ENCODE measurements at regions not wholly inside any gene's neighbourhood (a gene's known extent, or its start where the extent isn't known, plus 50 kb on each side); places are given as distances from the start of the nearest gene placed in this dataset.
"Not testable (repeated sequence)": the region's sequence is repeated elsewhere in the genome, so short reads cannot be mapped to it uniquely, and the experiment has no call there.

DNA sequence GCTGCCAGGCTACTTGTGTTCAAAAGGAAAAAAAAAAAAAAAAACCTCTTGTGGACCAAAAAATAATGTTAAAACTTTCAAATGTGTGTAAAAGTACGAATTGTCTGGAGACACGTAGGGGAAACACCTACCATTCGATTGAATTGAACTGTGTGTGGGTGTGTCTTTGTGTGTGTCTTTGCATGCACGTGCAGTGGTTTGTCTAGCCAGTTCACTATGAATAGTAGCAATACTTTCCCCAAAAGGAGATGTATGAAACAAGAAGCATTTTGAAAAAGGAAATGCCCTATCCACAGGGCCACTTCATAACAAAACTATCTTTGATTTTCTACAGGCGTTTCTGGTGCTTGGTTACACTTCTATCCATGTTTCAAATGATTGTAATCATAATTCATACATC is 186.8 kb downstream of the RPRM start:
- no peak overlapping the region for H3K4me3 Mint-ChIP-seq
- POLR2A ChIA-PET, result no interaction called here
- H3K36me3 Mint-ChIP-seq, result no peaks in the 10 kb centered on the region
- WGBS (ENCODE audit: insufficient coverage), result no CpG with 5 or more reads among the region's 5 CpGs
- Histone ChIP-seq H3K27me3 (replicated peaks in 1 of 2; ENCODE audit: control insufficient read depth in 2 of 2, extremely low read depth in 1 of 2, insufficient read depth in 2 of 2, low read length in 1 of 2) (no peaks in the 10 kb centered on the region), H3K36me3 (ENCODE audit: control insufficient read depth in 2 of 2, extremely low read depth in 1 of 2, insufficient read depth in 1 of 2, low read length in 1 of 2) (no peaks in the 10 kb centered on the region), H3K4me1 (ENCODE audit: control insufficient read depth in 1 of 2, extremely low read depth in 1 of 2, insufficient read depth in 2 of 2, low read length in 2 of 2) (no peaks in the 10 kb centered on the region), H3K27ac (ENCODE audit: low read length) (no peak overlapping the region), H3K9me3 (no peaks in the 10 kb centered on the region), H3K4me3 (ENCODE audit: control insufficient read depth in 1 of 2, extremely low read depth in 1 of 2, low read length in 1 of 2) (no peak overlapping the region)
- ATAC-seq (replicated peaks in 1 of 4), result no peak
- CTCF ChIA-PET, result no interaction called here
- H3K27ac Mint-ChIP-seq, result no peak overlapping the region
- no peaks in the 10 kb centered on the region for H3K9me3 Mint-ChIP-seq
- H3K4me1 Mint-ChIP-seq, result peaks cover 0 to 2% (median 0%) of the 10 kb centered on the region in 3 donors
- H3K27me3 Mint-ChIP-seq, result no peaks in the 10 kb centered on the region
- no peak for DNase-seq

DNA sequence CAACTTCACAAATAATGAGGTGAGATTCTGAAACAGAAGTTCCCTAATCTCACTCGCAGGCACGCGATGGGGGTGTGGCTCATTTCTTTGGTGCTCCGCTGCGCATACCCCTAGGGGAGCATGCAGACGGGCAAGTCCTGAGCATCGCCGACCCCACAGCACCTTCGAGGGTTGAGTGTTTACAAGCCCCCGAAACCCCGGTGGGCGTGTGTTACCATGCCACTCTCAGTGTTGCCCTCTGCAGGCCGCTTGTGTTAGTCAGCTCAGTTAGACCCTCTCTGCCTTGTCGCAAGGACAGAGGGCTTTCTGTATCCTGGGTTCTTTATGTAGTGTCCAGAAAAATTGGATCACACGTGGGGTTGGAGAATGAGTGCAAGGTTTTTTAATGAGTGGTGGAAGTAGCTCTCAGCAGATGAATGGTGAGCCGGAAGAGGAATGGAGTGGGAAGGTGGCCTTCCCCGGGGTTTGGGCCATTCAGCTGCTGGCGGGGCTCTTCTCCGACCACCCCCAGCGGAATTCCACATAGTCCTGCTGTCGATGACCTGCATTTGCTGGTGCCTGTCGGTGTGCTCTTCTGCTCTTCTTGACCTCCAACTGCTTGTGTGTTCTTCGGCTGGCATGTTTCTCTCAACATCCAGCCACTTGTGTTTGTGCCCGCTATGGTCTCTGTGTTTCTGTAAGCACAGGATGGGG is 191.3 kb downstream of the RPRM start:
- no peak overlapping the region for H3K4me3 ChIP-seq (ENCODE audit: control insufficient read depth in 1 of 2, extremely low read depth in 1 of 2, low read length in 1 of 2)
- Mint-ChIP-seq H3K36me3 (no peaks in the 10 kb centered on the region), H3K9me3 (peaks cover 0 to 16% (median under 1%) of the 10 kb centered on the region in 3 donors), H3K4me1 (peaks cover 0 to 2% (median 0%) of the 10 kb centered on the region in 3 donors), H3K4me3 (peak overlapping the region in 1 of 3 donors; percentile 11), H3K27ac (no peak overlapping the region), H3K27me3 (no peaks in the 10 kb centered on the region)
- H3K9me3 ChIP-seq, result no peaks in the 10 kb centered on the region
- H3K27ac ChIP-seq (ENCODE audit: low read length), result no peak overlapping the region
- no peaks in the 10 kb centered on the region for H3K4me1 ChIP-seq (ENCODE audit: control insufficient read depth in 1 of 2, extremely low read depth in 1 of 2, insufficient read depth in 2 of 2, low read length in 2 of 2)
- H3K36me3 ChIP-seq (ENCODE audit: control insufficient read depth in 2 of 2, extremely low read depth in 1 of 2, insufficient read depth in 1 of 2, low read length in 1 of 2), result no peaks in the 10 kb centered on the region
- H3K27me3 ChIP-seq (replicated peaks in 1 of 2; ENCODE audit: control insufficient read depth in 2 of 2, extremely low read depth in 1 of 2, insufficient read depth in 2 of 2, low read length in 1 of 2), result no peaks in the 10 kb centered on the region
- DNase-seq (peak in 7 of 35 experiments; percentile 2 to 7 (median 2)), ATAC-seq (replicated peaks in 1 of 4) (no peak)
- POLR2A ChIA-PET, result no interaction called here
- 38% methylated on average over 24 of the region's 24 CpGs for WGBS (ENCODE audit: insufficient coverage)
- CTCF ChIA-PET, result no interaction called here

- Histone ChIP-seq H3K36me3 (ENCODE audit: control insufficient read depth in 2 of 2, extremely low read depth in 1 of 2, insufficient read depth in 1 of 2, low read length in 1 of 2) (no peaks in the 10 kb centered on the region), H3K9me3 (no peaks in the 10 kb centered on the region), H3K27ac (ENCODE audit: low read length) (no peak overlapping the region), H3K4me1 (ENCODE audit: control insufficient read depth in 1 of 2, extremely low read depth in 1 of 2, insufficient read depth in 2 of 2, low read length in 2 of 2) (no peaks in the 10 kb centered on the region), H3K27me3 (replicated peaks in 1 of 2; ENCODE audit: control insufficient read depth in 2 of 2, extremely low read depth in 1 of 2, insufficient read depth in 2 of 2, low read length in 1 of 2) (no peaks in the 10 kb centered on the region), H3K4me3 (ENCODE audit: control insufficient read depth in 1 of 2, extremely low read depth in 1 of 2, low read length in 1 of 2) (no peak overlapping the region)
- Mint-ChIP-seq H3K27ac (no peak overlapping the region), H3K4me3 (no peak overlapping the region), H3K36me3 (no peaks in the 10 kb centered on the region), H3K9me3 (peaks cover 0 to 24% (median 17%) of the 10 kb centered on the region in 3 donors), H3K4me1 (no peaks in the 10 kb centered on the region), H3K27me3 (no peaks in the 10 kb centered on the region)
- ATAC-seq (replicated peaks in 1 of 4) (no peak), DNase-seq (no peak)
- ChIA-PET CTCF (no interaction called here), POLR2A (no interaction called here)
These were observed 209.6 kb downstream of the RPRM start for GRCh38 chr2:153268941-153269461.

DNA sequence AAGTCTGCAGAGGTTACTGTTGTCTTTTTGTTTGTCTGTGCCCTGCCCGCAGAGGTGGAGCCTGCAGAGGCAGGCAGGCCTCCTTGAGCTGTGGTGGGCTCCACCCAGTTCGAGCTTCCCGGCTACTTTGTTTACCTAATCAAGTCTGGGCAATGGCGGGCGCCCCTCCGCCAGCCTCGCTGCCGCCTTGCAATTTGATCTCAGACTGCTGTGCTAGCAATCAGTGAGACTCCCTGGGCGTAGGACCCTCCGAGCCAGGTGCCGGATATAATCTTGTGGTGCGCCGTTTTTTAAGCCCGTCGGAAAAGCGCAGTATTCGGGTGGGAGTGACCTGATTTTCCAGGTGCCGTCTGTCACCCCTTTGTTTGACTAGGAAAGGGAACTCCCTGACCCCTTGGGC is 221.7 kb downstream of the RPRM start:
- CTCF ChIA-PET; H3K36me3 Mint-ChIP-seq; H3K4me1 Mint-ChIP-seq; H3K36me3 ChIP-seq (ENCODE audit: control insufficient read depth in 2 of 2, extremely low read depth in 1 of 2, insufficient read depth in 1 of 2, low read length in 1 of 2); POLR2A ChIA-PET; H3K4me3 ChIP-seq (ENCODE audit: control insufficient read depth in 1 of 2, extremely low read depth in 1 of 2, low read length in 1 of 2); H3K27me3 ChIP-seq (replicated peaks in 1 of 2; ENCODE audit: control insufficient read depth in 2 of 2, extremely low read depth in 1 of 2, insufficient read depth in 2 of 2, low read length in 1 of 2); H3K27ac ChIP-seq (ENCODE audit: low read length); H3K27me3 Mint-ChIP-seq; ATAC-seq (replicated peaks in 1 of 4); DNase-seq; H3K9me3 ChIP-seq; H3K4me3 Mint-ChIP-seq; H3K4me1 ChIP-seq (ENCODE audit: control insufficient read depth in 1 of 2, extremely low read depth in 1 of 2, insufficient read depth in 2 of 2, low read length in 2 of 2); H3K27ac Mint-ChIP-seq: not testable (repeated sequence)
- H3K9me3 Mint-ChIP-seq, result peaks cover 0 to 14% (median 6%) of the 10 kb centered on the region in 3 donors
- WGBS (ENCODE audit: insufficient coverage), result 89% methylated on average over 6 of the region's 18 CpGs

DNA sequence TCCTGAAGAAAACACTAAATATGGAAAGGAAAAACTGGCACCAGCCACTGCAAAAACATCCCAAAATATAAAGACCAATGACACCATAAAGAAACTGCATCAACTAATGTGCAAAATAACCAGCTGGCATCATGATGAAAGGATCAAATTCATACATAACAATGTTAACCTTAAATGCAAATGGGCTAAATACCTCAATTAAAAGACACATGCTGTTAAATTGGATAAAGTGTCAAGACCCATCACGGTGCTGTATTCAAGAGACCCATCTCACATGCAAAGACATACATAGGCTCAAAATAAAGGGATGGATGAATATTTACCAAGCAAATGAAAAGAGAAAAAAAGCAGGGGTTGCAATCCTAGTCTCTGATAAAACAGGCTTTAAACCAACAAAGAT is 231.9 kb downstream of the RPRM start:
- H3K4me3 Mint-ChIP-seq; H3K4me3 ChIP-seq (ENCODE audit: control insufficient read depth in 1 of 2, extremely low read depth in 1 of 2, low read length in 1 of 2); H3K27ac Mint-ChIP-seq; H3K4me1 Mint-ChIP-seq; H3K36me3 Mint-ChIP-seq; H3K9me3 ChIP-seq; H3K27ac ChIP-seq (ENCODE audit: low read length); POLR2A ChIA-PET; CTCF ChIA-PET; H3K27me3 ChIP-seq (replicated peaks in 1 of 2; ENCODE audit: control insufficient read depth in 2 of 2, extremely low read depth in 1 of 2, insufficient read depth in 2 of 2, low read length in 1 of 2); H3K4me1 ChIP-seq (ENCODE audit: control insufficient read depth in 1 of 2, extremely low read depth in 1 of 2, insufficient read depth in 2 of 2, low read length in 2 of 2); ATAC-seq (replicated peaks in 1 of 4); DNase-seq; H3K27me3 Mint-ChIP-seq; H3K36me3 ChIP-seq (ENCODE audit: control insufficient read depth in 2 of 2, extremely low read depth in 1 of 2, insufficient read depth in 1 of 2, low read length in 1 of 2): not testable (repeated sequence)
- WGBS (ENCODE audit: insufficient coverage), result no CpG with 5 or more reads among the region's 1 CpG
- peaks cover 4 to 19% (median 9%) of the 10 kb centered on the region in 3 donors for H3K9me3 Mint-ChIP-seq

DNA sequence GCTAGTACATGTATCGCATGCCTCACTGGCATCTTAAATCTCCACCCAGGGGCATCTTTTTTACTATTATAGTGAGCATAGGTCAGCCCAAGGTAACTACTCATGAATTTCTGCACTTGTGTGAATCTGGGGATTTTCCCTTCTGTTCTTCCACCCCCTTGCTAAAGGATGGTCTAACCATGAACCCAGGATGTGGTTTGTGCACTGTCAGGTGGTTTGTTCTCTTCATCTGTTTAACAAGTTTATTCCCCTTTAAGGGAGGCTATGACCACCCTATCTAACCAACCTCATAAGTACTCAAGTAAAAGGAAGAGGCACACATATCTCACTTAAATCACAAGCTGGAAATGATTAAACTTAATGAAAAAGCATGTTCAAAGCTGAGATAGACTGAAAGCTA is 243.0 kb downstream of the RPRM start:
- Mint-ChIP-seq H3K9me3 (peaks cover 0 to 5% (median 0%) of the 10 kb centered on the region in 3 donors), H3K4me3 (no peak overlapping the region), H3K27me3 (no peaks in the 10 kb centered on the region), H3K27ac (peak overlapping the region; percentile 40 to 62), H3K4me1 (peaks cover 0 to 23% (median 13%) of the 10 kb centered on the region in 3 donors), H3K36me3 (no peaks in the 10 kb centered on the region)
- H3K4me1 ChIP-seq (ENCODE audit: control insufficient read depth in 1 of 2, extremely low read depth in 1 of 2, insufficient read depth in 2 of 2, low read length in 2 of 2), result no peaks in the 10 kb centered on the region
- H3K36me3 ChIP-seq (ENCODE audit: control insufficient read depth in 2 of 2, extremely low read depth in 1 of 2, insufficient read depth in 1 of 2, low read length in 1 of 2), result no peaks in the 10 kb centered on the region
- no peak overlapping the region for H3K27ac ChIP-seq (ENCODE audit: low read length)
- ChIA-PET POLR2A (no interaction called here), CTCF (no interaction called here)
- no peaks in the 10 kb centered on the region for H3K27me3 ChIP-seq (replicated peaks in 1 of 2; ENCODE audit: control insufficient read depth in 2 of 2, extremely low read depth in 1 of 2, insufficient read depth in 2 of 2, low read length in 1 of 2)
- WGBS (ENCODE audit: insufficient coverage), result no CpG with 5 or more reads among the region's 1 CpG
- H3K9me3 ChIP-seq, result no peaks in the 10 kb centered on the region
- ATAC-seq (replicated peaks in 1 of 4), result peak; percentile 65 to 90 (median 78)
- H3K4me3 ChIP-seq (ENCODE audit: control insufficient read depth in 1 of 2, extremely low read depth in 1 of 2, low read length in 1 of 2), result no peak overlapping the region
- peak in 4 of 35 experiments; percentile 4 to 42 (median 20) for DNase-seq

- no peaks in the 10 kb centered on the region for H3K27me3 Mint-ChIP-seq
- H3K36me3 ChIP-seq (ENCODE audit: control insufficient read depth in 2 of 2, extremely low read depth in 1 of 2, insufficient read depth in 1 of 2, low read length in 1 of 2), result no peaks in the 10 kb centered on the region
- CTCF ChIA-PET, result no interaction called here
- no peak overlapping the region for H3K4me3 ChIP-seq (ENCODE audit: control insufficient read depth in 1 of 2, extremely low read depth in 1 of 2, low read length in 1 of 2)
- POLR2A ChIA-PET, result no interaction called here
- no peaks in the 10 kb centered on the region for H3K36me3 Mint-ChIP-seq
- 80% methylated on average over 1 of the region's 2 CpGs for WGBS (ENCODE audit: insufficient coverage)
- H3K9me3 Mint-ChIP-seq, result peaks cover 0 to 5% (median 3%) of the 10 kb centered on the region in 3 donors
- H3K4me1 ChIP-seq (ENCODE audit: control insufficient read depth in 1 of 2, extremely low read depth in 1 of 2, insufficient read depth in 2 of 2, low read length in 2 of 2), result no peaks in the 10 kb centered on the region
- no peak overlapping the region for H3K4me3 Mint-ChIP-seq
- no peaks in the 10 kb centered on the region for H3K27me3 ChIP-seq (replicated peaks in 1 of 2; ENCODE audit: control insufficient read depth in 2 of 2, extremely low read depth in 1 of 2, insufficient read depth in 2 of 2, low read length in 1 of 2)
- no peak overlapping the region for H3K27ac Mint-ChIP-seq
- no peak for DNase-seq
- no peak for ATAC-seq (replicated peaks in 1 of 4)
- H3K9me3 ChIP-seq, result no peaks in the 10 kb centered on the region
- peaks cover 0 to 23% (median 13%) of the 10 kb centered on the region in 3 donors for H3K4me1 Mint-ChIP-seq
- no peak overlapping the region for H3K27ac ChIP-seq (ENCODE audit: low read length)
These were observed 246.1 kb downstream of the RPRM start for GRCh38 chr2:153232464-153232863.
